ENCODE measurements at regions not wholly inside any gene's neighbourhood (a gene's known extent, or its start where the extent isn't known, plus 50 kb on each side); places are given as distances from the start of the nearest gene placed in this dataset.

GRCh38 chr6:154885214-154885613 lies 109.9 kb upstream of the TIAM2 start:
- no peak overlapping the region for H3K4me3 ChIP-seq (ENCODE audit: low read length)
- peaks cover 7% of the 10 kb centered on the region for H3K4me1 ChIP-seq (ENCODE audit: control insufficient read depth, insufficient read depth, low read length)
- H3K27ac ChIP-seq (ENCODE audit: low read depth, low read length), result no peak overlapping the region
- H3K9ac ChIP-seq (ENCODE audit: low read length), result no peak overlapping the region
- H3K36me3 ChIP-seq (ENCODE audit: control insufficient read depth, insufficient read depth, low read length), result no peaks in the 10 kb centered on the region
- H3K27me3 ChIP-seq (ENCODE audit: control insufficient read depth, insufficient read depth, low read length), result no peaks in the 10 kb centered on the region

DNA sequence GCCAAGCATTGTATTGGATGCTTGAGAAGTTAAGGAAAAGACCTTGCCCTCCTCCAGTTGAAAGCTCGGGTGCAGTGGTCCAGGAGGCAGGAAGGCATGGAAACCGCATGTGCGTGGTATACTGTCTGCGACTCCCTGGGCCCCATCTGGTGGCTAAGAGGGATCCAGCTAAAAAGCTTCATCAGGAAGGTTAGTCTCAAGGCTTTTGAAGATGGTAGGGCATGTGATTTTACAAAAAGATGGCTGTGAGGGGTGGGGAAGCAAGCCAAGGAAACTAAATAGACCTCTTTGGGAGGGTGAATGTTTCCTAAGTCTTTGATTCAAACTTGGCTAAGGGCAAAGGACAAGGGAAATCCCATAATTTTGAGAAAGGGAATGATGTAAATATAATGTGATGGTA lies 109.1 kb upstream of the TIAM2 start:
- Histone ChIP-seq H3K36me3 (ENCODE audit: control insufficient read depth, insufficient read depth, low read length) (no peaks in the 10 kb centered on the region), H3K4me3 (ENCODE audit: low read length) (no peak overlapping the region), H3K9ac (ENCODE audit: low read length) (no peak overlapping the region), H3K4me1 (ENCODE audit: control insufficient read depth, insufficient read depth, low read length) (peaks cover 7% of the 10 kb centered on the region), H3K27me3 (ENCODE audit: control insufficient read depth, insufficient read depth, low read length) (no peaks in the 10 kb centered on the region), H3K27ac (ENCODE audit: low read depth, low read length) (no peak overlapping the region)

GRCh38 chr6:154886471-154886870 lies 108.6 kb upstream of the TIAM2 start:
- Histone ChIP-seq H3K36me3 (ENCODE audit: control insufficient read depth, insufficient read depth, low read length) (no peaks in the 10 kb centered on the region), H3K27me3 (ENCODE audit: control insufficient read depth, insufficient read depth, low read length) (no peaks in the 10 kb centered on the region), H3K4me1 (ENCODE audit: control insufficient read depth, insufficient read depth, low read length) (peaks cover 7% of the 10 kb centered on the region), H3K9ac (ENCODE audit: low read length) (no peak overlapping the region), H3K4me3 (ENCODE audit: low read length) (no peak overlapping the region), H3K27ac (ENCODE audit: low read depth, low read length) (no peak overlapping the region)

- H3K4me1 ChIP-seq (ENCODE audit: control insufficient read depth, insufficient read depth, low read length), result peaks cover 7% of the 10 kb centered on the region
- H3K27me3 ChIP-seq (ENCODE audit: control insufficient read depth, insufficient read depth, low read length), result no peaks in the 10 kb centered on the region
- H3K27ac ChIP-seq (ENCODE audit: low read depth, low read length), result no peak overlapping the region
- H3K9ac ChIP-seq (ENCODE audit: low read length), result no peak overlapping the region
- no peak overlapping the region for H3K4me3 ChIP-seq (ENCODE audit: low read length)
- H3K36me3 ChIP-seq (ENCODE audit: control insufficient read depth, insufficient read depth, low read length), result no peaks in the 10 kb centered on the region
These were observed 108.1 kb upstream of the TIAM2 start for GRCh38 chr6:154887051-154887450.

DNA sequence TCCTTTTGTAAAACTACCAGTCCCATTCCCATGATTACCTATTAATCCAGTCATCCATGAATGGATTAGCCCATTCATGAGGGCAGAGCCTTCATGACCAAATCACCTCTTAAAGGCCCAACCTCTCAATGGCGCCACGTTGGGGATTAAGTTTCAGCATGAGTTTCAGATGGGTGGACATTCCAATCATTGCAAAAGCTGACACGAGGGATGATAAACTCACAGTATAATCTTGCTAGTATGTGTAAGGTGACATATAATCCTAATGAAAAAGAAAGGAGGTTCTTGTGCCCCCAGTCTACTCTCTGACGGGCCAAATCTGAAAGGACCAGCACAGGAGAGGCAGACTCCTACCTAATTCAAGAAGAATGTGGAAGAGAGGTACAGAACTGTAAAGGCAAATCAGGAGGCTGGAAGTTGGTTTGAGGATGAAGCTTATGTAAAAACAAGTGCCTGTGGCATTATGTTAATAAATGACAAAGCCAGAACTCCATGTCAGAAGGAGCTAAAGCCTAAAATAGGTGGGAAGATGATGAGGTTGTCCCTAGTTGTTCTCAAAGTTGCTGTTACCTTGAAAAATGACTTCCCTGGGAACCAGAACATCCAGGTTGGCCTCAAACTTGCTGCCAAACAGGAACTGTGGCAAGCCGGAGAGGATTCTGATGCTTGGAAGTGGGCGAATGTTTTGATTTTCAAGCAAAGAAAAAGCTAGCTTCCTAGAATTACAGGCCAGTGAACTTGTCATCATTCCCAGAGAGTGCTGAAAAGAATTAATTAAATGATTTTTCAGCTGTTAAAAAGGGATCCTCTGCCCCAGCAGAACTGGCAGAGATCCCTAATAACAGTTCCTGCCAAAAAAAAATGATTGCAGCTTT lies 106.5 kb upstream of the TIAM2 start:
- Histone ChIP-seq H3K36me3 (ENCODE audit: control insufficient read depth, insufficient read depth, low read length) (no peaks in the 10 kb centered on the region), H3K27ac (ENCODE audit: low read depth, low read length) (peak overlapping the region; percentile 43), H3K4me1 (ENCODE audit: control insufficient read depth, insufficient read depth, low read length) (peaks cover 11% of the 10 kb centered on the region), H3K9ac (ENCODE audit: low read length) (no peak overlapping the region), H3K27me3 (ENCODE audit: control insufficient read depth, insufficient read depth, low read length) (no peaks in the 10 kb centered on the region), H3K4me3 (ENCODE audit: low read length) (no peak overlapping the region)

DNA sequence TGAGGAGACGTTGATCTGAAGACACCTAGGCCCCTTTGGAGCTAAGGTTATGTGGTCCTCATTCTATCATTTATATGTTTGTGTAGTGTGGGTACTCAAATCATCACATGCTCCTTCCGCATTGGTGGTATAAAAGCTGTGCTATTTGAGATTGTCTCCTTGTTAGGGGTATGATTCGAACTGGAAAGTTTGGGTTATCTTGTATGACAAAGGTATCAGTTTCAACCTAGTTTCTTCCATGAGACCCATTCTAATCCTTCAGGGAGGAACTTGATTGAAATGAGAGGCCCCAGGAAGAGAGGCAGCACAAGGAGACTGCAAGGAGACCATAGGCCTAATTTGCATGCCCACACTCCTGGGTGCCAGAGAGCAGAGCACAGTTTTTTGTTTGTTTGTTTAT lies 104.2 kb upstream of the TIAM2 start:
- H3K27me3 ChIP-seq (ENCODE audit: control insufficient read depth, insufficient read depth, low read length), result no peaks in the 10 kb centered on the region
- H3K27ac ChIP-seq (ENCODE audit: low read depth, low read length), result no peak overlapping the region
- H3K9ac ChIP-seq (ENCODE audit: low read length), result no peak overlapping the region
- H3K36me3 ChIP-seq (ENCODE audit: control insufficient read depth, insufficient read depth, low read length), result no peaks in the 10 kb centered on the region
- peaks cover 11% of the 10 kb centered on the region for H3K4me1 ChIP-seq (ENCODE audit: control insufficient read depth, insufficient read depth, low read length)
- no peak overlapping the region for H3K4me3 ChIP-seq (ENCODE audit: low read length)

- Histone ChIP-seq H3K27ac (ENCODE audit: low read depth, low read length) (no peak overlapping the region), H3K4me1 (ENCODE audit: control insufficient read depth, insufficient read depth, low read length) (peaks cover 11% of the 10 kb centered on the region), H3K4me3 (ENCODE audit: low read length) (no peak overlapping the region), H3K27me3 (ENCODE audit: control insufficient read depth, insufficient read depth, low read length) (no peaks in the 10 kb centered on the region), H3K36me3 (ENCODE audit: control insufficient read depth, insufficient read depth, low read length) (no peaks in the 10 kb centered on the region), H3K9ac (ENCODE audit: low read length) (no peak overlapping the region)
These were observed 103.2 kb upstream of the TIAM2 start for GRCh38 chr6:154891901-154892300.

DNA sequence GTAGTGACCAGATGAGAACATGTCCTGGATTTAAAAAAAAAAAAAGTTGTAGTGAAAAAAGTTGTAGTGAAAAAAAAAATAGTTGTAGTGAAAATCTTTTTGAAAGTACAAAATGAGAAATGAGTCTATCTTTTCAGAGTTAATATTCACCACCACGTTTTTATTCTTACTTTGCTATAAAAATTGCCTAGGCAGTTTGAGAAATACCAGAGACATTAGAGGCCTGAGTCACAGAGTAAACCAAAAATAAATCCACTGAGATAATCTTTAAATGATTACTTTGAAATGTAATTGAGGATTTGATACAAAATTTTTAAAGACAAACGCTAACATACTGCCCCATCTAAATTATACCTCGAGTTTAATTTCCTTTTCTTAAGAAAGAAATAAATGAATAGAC lies 101.2 kb upstream of the TIAM2 start:
- H3K9ac ChIP-seq (ENCODE audit: low read length), result no peak overlapping the region
- no peaks in the 10 kb centered on the region for H3K27me3 ChIP-seq (ENCODE audit: control insufficient read depth, insufficient read depth, low read length)
- no peak overlapping the region for H3K27ac ChIP-seq (ENCODE audit: low read depth, low read length)
- H3K36me3 ChIP-seq (ENCODE audit: control insufficient read depth, insufficient read depth, low read length), result no peaks in the 10 kb centered on the region
- peaks cover 4% of the 10 kb centered on the region for H3K4me1 ChIP-seq (ENCODE audit: control insufficient read depth, insufficient read depth, low read length)
- no peak overlapping the region for H3K4me3 ChIP-seq (ENCODE audit: low read length)

DNA sequence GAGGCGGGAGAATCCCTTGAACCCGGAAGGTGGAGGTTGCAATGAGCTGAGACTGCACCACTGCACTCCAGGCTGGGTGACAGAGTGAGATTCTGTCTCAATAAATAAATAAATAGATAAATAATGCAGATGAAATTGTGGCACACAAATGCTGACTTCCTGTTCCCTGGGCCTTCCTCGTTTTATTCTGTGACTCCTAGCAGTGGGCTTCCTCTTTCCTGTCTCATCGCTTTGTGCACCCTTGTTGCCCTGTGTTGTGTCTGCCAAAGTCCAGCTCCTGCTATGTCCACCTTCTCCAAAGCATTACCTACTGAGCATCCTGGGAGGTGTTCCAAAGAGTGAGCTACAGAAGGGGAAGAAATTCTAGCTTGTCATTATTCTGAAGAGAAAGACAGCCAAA lies 100.2 kb upstream of the TIAM2 start:
- Histone ChIP-seq H3K36me3 (ENCODE audit: control insufficient read depth, insufficient read depth, low read length) (no peaks in the 10 kb centered on the region), H3K27ac (ENCODE audit: low read depth, low read length) (no peak overlapping the region), H3K4me1 (ENCODE audit: control insufficient read depth, insufficient read depth, low read length) (peaks cover 4% of the 10 kb centered on the region), H3K27me3 (ENCODE audit: control insufficient read depth, insufficient read depth, low read length) (no peaks in the 10 kb centered on the region), H3K9ac (ENCODE audit: low read length) (no peak overlapping the region), H3K4me3 (ENCODE audit: low read length) (no peak overlapping the region)

- Histone ChIP-seq H3K27me3 (ENCODE audit: control insufficient read depth, insufficient read depth, low read length) (no peaks in the 10 kb centered on the region), H3K4me1 (ENCODE audit: control insufficient read depth, insufficient read depth, low read length) (peaks cover 4% of the 10 kb centered on the region), H3K9ac (ENCODE audit: low read length) (no peak overlapping the region), H3K36me3 (ENCODE audit: control insufficient read depth, insufficient read depth, low read length) (no peaks in the 10 kb centered on the region), H3K4me3 (ENCODE audit: low read length) (no peak overlapping the region), H3K27ac (ENCODE audit: low read depth, low read length) (no peak overlapping the region)
These were observed 99.3 kb upstream of the TIAM2 start for GRCh38 chr6:154895841-154896240.

DNA sequence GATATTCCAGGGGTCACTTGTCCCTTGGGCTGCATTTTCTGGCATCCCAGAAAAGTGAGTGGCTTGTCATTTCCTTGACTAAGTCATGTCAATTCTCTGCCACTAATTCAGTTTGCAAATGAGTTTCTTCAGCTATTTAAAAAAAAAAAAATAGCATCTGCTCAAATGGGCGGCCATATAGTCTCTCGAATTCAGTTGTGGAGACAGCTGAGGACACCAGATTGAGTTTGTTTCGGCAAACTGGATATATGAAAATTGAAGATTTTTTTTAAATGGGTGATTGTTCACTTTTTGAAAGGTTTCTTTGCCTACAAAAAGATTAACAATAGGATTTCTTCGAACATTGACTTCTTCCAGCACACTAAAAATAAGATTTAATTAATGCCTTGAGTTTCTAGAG lies 96.3 kb upstream of the TIAM2 start:
- Histone ChIP-seq H3K36me3 (ENCODE audit: control insufficient read depth, insufficient read depth, low read length) (no peaks in the 10 kb centered on the region), H3K4me1 (ENCODE audit: control insufficient read depth, insufficient read depth, low read length) (no peaks in the 10 kb centered on the region)

DNA sequence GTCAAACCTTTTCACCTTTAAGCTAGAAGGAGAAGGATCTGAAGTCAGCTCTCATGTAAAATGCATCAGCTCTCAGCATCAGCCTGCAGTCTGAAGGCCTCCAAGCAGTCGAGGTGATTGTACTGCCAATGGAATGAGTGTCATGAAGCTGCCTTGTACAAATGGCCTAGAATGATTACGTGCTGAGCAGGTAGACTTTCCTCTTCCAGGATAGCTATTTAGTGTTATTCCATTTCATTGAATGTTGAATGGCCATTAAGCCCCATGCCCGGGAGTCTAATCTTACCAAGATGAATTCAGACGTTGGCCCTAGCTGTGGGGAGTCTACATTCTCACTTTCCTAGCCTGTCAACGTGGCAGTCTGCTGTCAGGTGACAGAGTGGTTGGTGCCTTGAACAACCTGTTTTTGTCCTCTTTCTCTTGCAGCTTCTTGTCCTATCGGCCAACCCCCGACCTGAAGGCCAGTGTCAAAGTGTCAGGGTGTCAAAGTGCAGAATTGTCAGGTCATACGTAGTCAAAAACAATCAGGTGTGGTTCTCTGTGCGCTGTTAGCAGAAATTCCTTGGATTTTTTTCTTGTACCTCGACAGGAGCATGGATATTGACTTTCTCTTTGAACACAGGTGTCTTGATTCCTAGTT lies 95.2 kb upstream of the TIAM2 start:
- Histone ChIP-seq H3K4me3 (ENCODE audit: low read length) (no peak overlapping the region), H3K36me3 (ENCODE audit: control insufficient read depth, insufficient read depth, low read length) (no peaks in the 10 kb centered on the region), H3K4me1 (ENCODE audit: control insufficient read depth, insufficient read depth, low read length) (no peaks in the 10 kb centered on the region), H3K27ac (ENCODE audit: low read depth, low read length) (no peak overlapping the region), H3K9ac (ENCODE audit: low read length) (no peak overlapping the region), H3K27me3 (ENCODE audit: control insufficient read depth, insufficient read depth, low read length) (no peaks in the 10 kb centered on the region)

More for the DNA sequence above, 96.3 kb upstream of the TIAM2 start:
- H3K9ac ChIP-seq (ENCODE audit: low read length), result no peak overlapping the region
- H3K4me3 ChIP-seq (ENCODE audit: low read length), result no peak overlapping the region
- H3K27ac ChIP-seq (ENCODE audit: low read depth, low read length), result no peak overlapping the region
- no peaks in the 10 kb centered on the region for H3K27me3 ChIP-seq (ENCODE audit: control insufficient read depth, insufficient read depth, low read length)

Measured in rectal smooth muscle tissue (tissue), 1 donor.